Hepatocyte (in vitro differentiated cells): ENCODE measurements at regions not wholly inside any gene's neighbourhood (a gene's known extent, or its start where the extent isn't known, plus 50 kb on each side); places are given as distances from the start of the nearest gene placed in this dataset.

ENCODE experiments used
- DNase-seq: peaks from one replicate; pipeline ENCODE4 v3.0.0-alpha.2; 2016; ENCODE audit warnings: low spot score
- H2AFZ ChIP-seq: fragments of 200-600 bp; sonication (generic); 2 replicates; pipeline ENCODE4 v1.6.0; 2016; ENCODE audit warnings: antibody characterized with exemption, mild to moderate bottlenecking
- H3K27ac ChIP-seq: fragments of 200-600 bp; sonication (generic); 2 replicates; pipeline ENCODE4 v1.5.1; 2016; ENCODE audit warnings: mild to moderate bottlenecking
- H3K27me3 ChIP-seq: fragments of 200-600 bp; sonication (generic); 2 replicates; pipeline ENCODE4 v1.6.1; 2016
- H3K36me3 ChIP-seq: fragments of 200-600 bp; sonication (generic); replicated peaks from 2 replicates; pipeline ENCODE4 v1.5.1; 2016; ENCODE audit warnings: low read depth; ENCODE audit not compliant: insufficient read depth
- H3K4me1 ChIP-seq: fragments of 200-600 bp; sonication (generic); 2 replicates; pipeline ENCODE4 v1.5.1; 2016; ENCODE audit warnings: mild to moderate bottlenecking, moderate library complexity; ENCODE audit not compliant: insufficient read depth
- H3K4me2 ChIP-seq: fragments of 200-600 bp; sonication (generic); 2 replicates; pipeline ENCODE4 v1.6.0; 2016
- H3K4me3 ChIP-seq: fragments of 200-600 bp; sonication (generic); 2 replicates; pipeline ENCODE4 v1.5.1; 2016; ENCODE audit warnings: mild to moderate bottlenecking
- H3K79me2 ChIP-seq: fragments of 200-600 bp; sonication (generic); 2 replicates; pipeline ENCODE4 v1.6.0; 2017; ENCODE audit warnings: mild to moderate bottlenecking
- H3K9me2 ChIP-seq: fragments of 200-600 bp; sonication (generic); replicated peaks from 2 replicates; pipeline ENCODE4 v1.6.0; 2017; ENCODE audit warnings: mild to moderate bottlenecking; ENCODE audit not compliant: insufficient read depth
- H3K9me3 ChIP-seq: fragments of 200-600 bp; sonication (generic); 2 replicates; pipeline ENCODE4 v1.5.1; 2016; ENCODE audit warnings: low read depth, mild to moderate bottlenecking
- H4K20me1 ChIP-seq: fragments of 200-600 bp; sonication (generic); 2 replicates; pipeline ENCODE4 v1.6.0; 2016; ENCODE audit warnings: mild to moderate bottlenecking; ENCODE audit not compliant: insufficient read depth, poor library complexity, severe bottlenecking
- CTCF ChIP-seq: fragments of 200-600 bp; sonication (generic); IDR thresholded peaks from 2 replicates; pipeline ENCODE4 v1.5.1; 2016; ENCODE audit warnings: antibody characterized with exemption, mild to moderate bottlenecking; ENCODE audit not compliant: poor library complexity
- EZH2 ChIP-seq: fragments of 200-600 bp; sonication (generic); IDR thresholded peaks from 2 replicates; pipeline ENCODE4 v1.6.1; 2016; ENCODE audit warnings: antibody characterized with exemption, mild to moderate bottlenecking, borderline replicate concordance
- EZH2phosphoT487 ChIP-seq: fragments of 200-600 bp; sonication (generic); IDR thresholded peaks from one replicate; pipeline ENCODE4 v1.6.1; 2018; ENCODE audit warnings: antibody characterized with exemption, mild to moderate bottlenecking, low read depth, moderate library complexity; ENCODE audit not compliant: unreplicated experiment, severe bottlenecking
- WGBS: methylation state at CpG from one replicate; pipeline ENCODE4 v1.1.6; 2016; ENCODE audit warnings: low lambda C conversion rate; ENCODE audit errors: missing lambda C conversion rate; 5-methylcytosine and 5-hydroxymethylcytosine counted together

DNA sequence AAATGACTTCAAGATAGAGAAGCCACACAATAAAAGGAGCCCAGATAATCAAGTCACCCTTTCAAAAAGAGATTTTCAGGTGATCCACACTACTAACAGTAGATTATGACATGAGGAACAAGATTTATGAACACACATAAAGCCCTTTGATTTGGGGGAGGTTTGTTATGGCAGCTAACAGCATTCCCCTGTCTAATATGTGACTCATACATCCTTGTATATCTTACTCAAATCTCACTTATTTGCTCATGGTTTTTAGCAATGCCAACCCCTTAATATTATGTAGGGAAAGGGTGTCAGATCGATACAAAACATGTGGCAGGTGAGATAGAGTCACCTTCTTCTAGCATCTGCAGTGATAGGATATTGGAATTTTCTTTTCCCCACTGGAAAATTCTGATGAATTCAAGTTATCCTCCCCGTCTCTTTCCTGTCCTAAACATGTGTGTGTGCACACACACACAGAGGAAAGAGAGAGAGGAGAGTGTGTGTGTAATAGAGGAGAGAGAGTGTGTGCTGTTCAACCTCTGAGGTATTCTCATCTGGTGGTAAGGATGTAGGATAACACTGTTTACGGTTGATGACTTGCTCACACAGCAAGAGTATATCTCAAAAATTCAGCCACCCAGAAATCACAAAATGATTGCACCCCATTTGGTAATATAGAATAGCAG lies 319.9 kb downstream of the KCNC2 start:
- WGBS, result 44% methylated on average over 3 of the region's 3 CpGs

GRCh38 chr12:74890237-74890599 lies 319.4 kb downstream of the KCNC2 start:
- Histone ChIP-seq H3K4me1 (peaks cover 10% of the 10 kb centered on the region), H4K20me1 (no peaks in the 10 kb centered on the region), H3K4me2 (peak overlapping the region; percentile 55), H2AFZ (no peak overlapping the region), H3K36me3 (no peaks in the 10 kb centered on the region), H3K9me3 (no peaks in the 10 kb centered on the region), H3K27me3 (no peaks in the 10 kb centered on the region), H3K27ac (peak overlapping the region; percentile 56), H3K9me2 (no peaks in the 10 kb centered on the region), H3K79me2 (no peaks in the 10 kb centered on the region), H3K4me3 (no peak overlapping the region)
- 5% methylated on average over 4 of the region's 4 CpGs for WGBS
- DNase-seq, result peak; percentile 87
- no peak for TF ChIP-seq CTCF
- TF ChIP-seq EZH2, result no peak
- TF ChIP-seq EZH2phosphoT487, result no peak

More for the DNA sequence above, 319.9 kb downstream of the KCNC2 start:
- peak overlapping the region; percentile 55 for H3K4me2 ChIP-seq
- no peaks in the 10 kb centered on the region for H3K9me3 ChIP-seq
- H4K20me1 ChIP-seq, result no peaks in the 10 kb centered on the region
- TF ChIP-seq EZH2phosphoT487, result no peak
- no peak for TF ChIP-seq CTCF
- TF ChIP-seq EZH2, result no peak
- no peak overlapping the region for H3K4me3 ChIP-seq
- no peaks in the 10 kb centered on the region for H3K79me2 ChIP-seq
- H3K27ac ChIP-seq, result peak overlapping the region; percentile 56
- peak; percentile 18 for DNase-seq
- H3K27me3 ChIP-seq, result no peaks in the 10 kb centered on the region
- H3K4me1 ChIP-seq, result peaks cover 10% of the 10 kb centered on the region
- no peaks in the 10 kb centered on the region for H3K9me2 ChIP-seq
- H3K36me3 ChIP-seq, result no peaks in the 10 kb centered on the region
- no peak overlapping the region for H2AFZ ChIP-seq

DNA sequence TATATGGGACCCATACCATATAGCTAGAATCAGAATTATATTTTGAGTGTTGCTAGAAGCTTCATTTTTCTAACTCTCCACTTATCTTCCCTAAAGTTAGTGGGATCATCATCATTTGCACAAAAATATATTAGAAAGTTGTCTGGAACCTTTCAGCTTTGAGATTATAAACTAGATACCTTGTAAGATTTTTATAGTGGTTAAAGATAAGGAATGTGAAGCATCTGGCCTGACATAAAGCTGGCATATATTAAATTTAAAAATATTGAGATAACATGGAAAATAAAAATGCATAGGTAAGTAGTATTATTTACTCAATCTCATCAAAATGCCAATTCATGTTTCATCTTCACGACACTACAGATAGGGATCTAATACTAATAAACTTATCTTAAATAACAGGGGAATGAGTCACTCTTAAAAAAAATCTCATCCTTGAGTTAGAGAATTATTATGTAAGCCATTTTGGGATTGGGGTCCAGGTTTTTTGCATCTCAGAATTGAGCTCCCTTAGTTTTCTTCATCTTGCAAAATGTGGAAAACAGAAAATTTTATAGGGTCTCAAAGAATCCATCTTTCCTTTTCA lies 318.5 kb downstream of the KCNC2 start:
- H3K4me2 ChIP-seq, result no peak overlapping the region
- no peak overlapping the region for H2AFZ ChIP-seq
- H3K4me1 ChIP-seq, result peaks cover 10% of the 10 kb centered on the region
- no peak for DNase-seq
- no peaks in the 10 kb centered on the region for H3K9me3 ChIP-seq
- no peaks in the 10 kb centered on the region for H3K9me2 ChIP-seq
- H3K36me3 ChIP-seq, result no peaks in the 10 kb centered on the region
- TF ChIP-seq CTCF (no peak), EZH2phosphoT487 (no peak), EZH2 (no peak)
- H3K27me3 ChIP-seq, result no peaks in the 10 kb centered on the region
- H4K20me1 ChIP-seq, result no peaks in the 10 kb centered on the region
- no peaks in the 10 kb centered on the region for H3K79me2 ChIP-seq
- H3K27ac ChIP-seq, result no peak overlapping the region
- WGBS, result 44% methylated on average over 1 of the region's 1 CpG
- H3K4me3 ChIP-seq, result no peak overlapping the region
